ENCODE measurements at regions not wholly inside any gene's neighbourhood (a gene's known extent, or its start where the extent isn't known, plus 50 kb on each side); places are given as distances from the start of the nearest gene placed in this dataset.

DNA sequence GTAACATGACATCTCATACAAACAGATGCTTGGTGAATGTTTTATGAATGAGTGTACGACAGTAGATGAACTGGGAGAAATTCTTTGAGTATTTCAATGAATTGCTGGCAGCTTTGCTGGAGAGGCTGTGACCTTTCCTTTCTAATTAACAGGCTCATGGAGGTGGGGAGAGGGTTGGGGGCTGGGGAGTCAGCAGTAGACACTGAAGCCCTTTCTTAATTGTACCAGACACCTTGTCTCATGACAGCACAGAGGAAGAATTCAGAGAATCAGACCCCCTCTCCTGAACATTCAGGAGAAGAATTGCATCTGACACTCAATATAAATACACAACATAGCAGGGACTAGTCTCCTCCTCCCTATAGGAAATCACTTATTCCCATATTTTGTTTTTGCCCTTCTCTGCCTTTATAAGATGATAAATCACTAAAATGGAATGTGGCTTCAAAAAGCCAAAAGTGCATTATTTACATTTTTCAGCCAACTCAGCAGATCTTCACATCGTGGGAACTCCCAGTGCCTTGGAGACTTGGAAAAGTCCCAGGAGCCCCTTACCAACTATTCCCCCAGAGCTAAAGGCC lies 66.2 kb upstream of the TPM1 start:
- Histone ChIP-seq H3K27ac (replicated peaks) (no peak overlapping the region), H3K27me3 (ENCODE audit: insufficient read depth, poor library complexity, severe bottlenecking) (no peaks in the 10 kb centered on the region), H3K4me3 (replicated peaks; ENCODE audit: insufficient read depth, low read length) (no peak overlapping the region)
- TF ChIP-seq GABPA (IDR thresholded peaks at IDR 0.05; ENCODE audit: low read depth) (no peak), SPI1 (IDR thresholded peaks at IDR 0.05; ENCODE audit: borderline replicate concordance, low read depth) (no peak), POLR2AphosphoS5 (IDR thresholded peaks at IDR 0.05; ENCODE audit: low read depth) (no peak)
- TF ChIP-seq, protein P1, sequence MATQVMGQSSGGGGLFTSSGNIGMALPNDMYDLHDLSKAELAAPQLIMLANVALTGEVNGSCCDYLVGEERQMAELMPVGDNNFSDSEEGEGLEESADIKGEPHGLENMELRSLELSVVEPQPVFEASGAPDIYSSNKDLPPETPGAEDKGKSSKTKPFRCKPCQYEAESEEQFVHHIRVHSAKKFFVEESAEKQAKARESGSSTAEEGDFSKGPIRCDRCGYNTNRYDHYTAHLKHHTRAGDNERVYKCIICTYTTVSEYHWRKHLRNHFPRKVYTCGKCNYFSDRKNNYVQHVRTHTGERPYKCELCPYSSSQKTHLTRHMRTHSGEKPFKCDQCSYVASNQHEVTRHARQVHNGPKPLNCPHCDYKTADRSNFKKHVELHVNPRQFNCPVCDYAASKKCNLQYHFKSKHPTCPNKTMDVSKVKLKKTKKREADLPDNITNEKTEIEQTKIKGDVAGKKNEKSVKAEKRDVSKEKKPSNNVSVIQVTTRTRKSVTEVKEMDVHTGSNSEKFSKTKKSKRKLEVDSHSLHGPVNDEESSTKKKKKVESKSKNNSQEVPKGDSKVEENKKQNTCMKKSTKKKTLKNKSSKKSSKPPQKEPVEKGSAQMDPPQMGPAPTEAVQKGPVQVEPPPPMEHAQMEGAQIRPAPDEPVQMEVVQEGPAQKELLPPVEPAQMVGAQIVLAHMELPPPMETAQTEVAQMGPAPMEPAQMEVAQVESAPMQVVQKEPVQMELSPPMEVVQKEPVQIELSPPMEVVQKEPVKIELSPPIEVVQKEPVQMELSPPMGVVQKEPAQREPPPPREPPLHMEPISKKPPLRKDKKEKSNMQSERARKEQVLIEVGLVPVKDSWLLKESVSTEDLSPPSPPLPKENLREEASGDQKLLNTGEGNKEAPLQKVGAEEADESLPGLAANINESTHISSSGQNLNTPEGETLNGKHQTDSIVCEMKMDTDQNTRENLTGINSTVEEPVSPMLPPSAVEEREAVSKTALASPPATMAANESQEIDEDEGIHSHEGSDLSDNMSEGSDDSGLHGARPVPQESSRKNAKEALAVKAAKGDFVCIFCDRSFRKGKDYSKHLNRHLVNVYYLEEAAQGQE (IDR thresholded peaks at IDR 0.05; ENCODE audit: insufficient replicate concordance, low read depth), result no peak
- TF ChIP-seq, protein P2, sequence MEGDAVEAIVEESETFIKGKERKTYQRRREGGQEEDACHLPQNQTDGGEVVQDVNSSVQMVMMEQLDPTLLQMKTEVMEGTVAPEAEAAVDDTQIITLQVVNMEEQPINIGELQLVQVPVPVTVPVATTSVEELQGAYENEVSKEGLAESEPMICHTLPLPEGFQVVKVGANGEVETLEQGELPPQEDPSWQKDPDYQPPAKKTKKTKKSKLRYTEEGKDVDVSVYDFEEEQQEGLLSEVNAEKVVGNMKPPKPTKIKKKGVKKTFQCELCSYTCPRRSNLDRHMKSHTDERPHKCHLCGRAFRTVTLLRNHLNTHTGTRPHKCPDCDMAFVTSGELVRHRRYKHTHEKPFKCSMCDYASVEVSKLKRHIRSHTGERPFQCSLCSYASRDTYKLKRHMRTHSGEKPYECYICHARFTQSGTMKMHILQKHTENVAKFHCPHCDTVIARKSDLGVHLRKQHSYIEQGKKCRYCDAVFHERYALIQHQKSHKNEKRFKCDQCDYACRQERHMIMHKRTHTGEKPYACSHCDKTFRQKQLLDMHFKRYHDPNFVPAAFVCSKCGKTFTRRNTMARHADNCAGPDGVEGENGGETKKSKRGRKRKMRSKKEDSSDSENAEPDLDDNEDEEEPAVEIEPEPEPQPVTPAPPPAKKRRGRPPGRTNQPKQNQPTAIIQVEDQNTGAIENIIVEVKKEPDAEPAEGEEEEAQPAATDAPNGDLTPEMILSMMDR (IDR thresholded peaks at IDR 0.05; ENCODE audit: insufficient read depth, low read length), result no peak
- no peak for DNase-seq (ENCODE audit: low read depth in 1 of 2, low spot score in 1 of 2)

DNA sequence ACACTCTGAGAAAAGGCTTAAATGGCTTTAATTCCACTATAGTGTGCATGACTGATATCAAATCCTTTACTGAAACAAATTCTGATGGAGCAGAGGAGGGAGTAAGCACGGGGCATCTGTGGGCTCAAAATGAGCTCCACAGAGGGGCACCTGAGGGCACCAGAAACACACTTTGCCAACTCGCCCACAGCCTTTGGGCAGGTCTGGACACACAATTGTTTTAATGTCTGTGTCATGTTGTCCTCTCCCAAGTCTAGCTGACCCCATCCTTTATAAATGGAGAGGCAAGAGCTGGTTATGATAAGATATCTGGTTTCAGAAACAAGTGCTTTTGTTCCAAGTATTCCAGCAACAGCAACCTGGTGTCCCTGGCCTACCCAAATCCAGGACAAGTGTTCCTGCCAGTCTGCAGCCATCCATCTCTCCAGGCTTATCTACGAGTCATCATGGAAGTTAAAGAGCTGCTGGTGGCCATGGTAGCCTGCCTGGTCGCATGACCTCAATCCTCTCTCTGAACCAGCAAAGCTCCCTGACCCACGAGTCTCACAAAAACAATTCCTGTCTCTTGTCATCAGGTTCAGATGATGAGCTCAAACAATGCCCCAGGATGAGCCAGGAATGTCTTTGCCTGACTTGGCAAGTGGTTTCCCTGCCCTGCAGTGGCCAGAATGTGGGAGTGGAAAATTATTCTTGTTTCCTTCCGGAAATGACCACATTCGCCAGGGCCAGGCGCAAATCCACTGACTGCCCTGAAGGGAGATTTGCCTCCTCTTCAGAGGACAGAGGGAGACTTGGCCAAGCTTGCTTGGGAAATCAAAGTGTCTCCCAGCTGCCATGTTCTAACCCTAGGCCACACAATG lies 64.4 kb upstream of the TPM1 start:
- no peak overlapping the region for H3K27ac ChIP-seq (replicated peaks)
- no peaks in the 10 kb centered on the region for H3K27me3 ChIP-seq (ENCODE audit: insufficient read depth, poor library complexity, severe bottlenecking)
- DNase-seq (ENCODE audit: low read depth in 1 of 2, low spot score in 1 of 2), result no peak
- no peak overlapping the region for H3K4me3 ChIP-seq (replicated peaks; ENCODE audit: insufficient read depth, low read length)
- no peak for TF ChIP-seq SPI1 (IDR thresholded peaks at IDR 0.05; ENCODE audit: borderline replicate concordance, low read depth)
- no peak for TF ChIP-seq GABPA (IDR thresholded peaks at IDR 0.05; ENCODE audit: low read depth)
- TF ChIP-seq POLR2AphosphoS5 (IDR thresholded peaks at IDR 0.05; ENCODE audit: low read depth), result no peak
- TF ChIP-seq, protein P1 (IDR thresholded peaks at IDR 0.05; ENCODE audit: insufficient replicate concordance, low read depth), result no peak
- TF ChIP-seq, protein P2 (IDR thresholded peaks at IDR 0.05; ENCODE audit: insufficient read depth, low read length), result no peak

DNA sequence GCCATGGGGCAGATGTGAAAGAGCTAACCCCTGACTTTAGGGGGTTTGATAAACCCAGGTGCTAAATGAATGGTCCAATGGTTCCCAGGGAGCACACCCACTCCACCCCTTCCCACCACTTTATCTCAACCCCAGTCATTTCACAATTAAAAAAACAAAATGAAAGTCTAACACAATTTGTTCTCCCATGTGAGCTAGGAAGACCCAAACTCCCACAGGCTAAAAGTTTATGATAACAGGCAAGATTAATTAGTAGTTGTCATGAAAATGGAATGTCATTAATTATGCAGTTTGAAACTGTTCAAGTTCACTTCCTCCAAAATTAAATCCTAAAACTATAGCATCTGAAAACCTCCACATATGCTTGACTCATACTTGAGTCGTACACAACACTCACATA lies 63.3 kb upstream of the TPM1 start:
- Histone ChIP-seq H3K27me3 (ENCODE audit: insufficient read depth, poor library complexity, severe bottlenecking) (no peaks in the 10 kb centered on the region), H3K4me3 (replicated peaks; ENCODE audit: insufficient read depth, low read length) (no peak overlapping the region), H3K27ac (replicated peaks) (no peak overlapping the region)
- no peak for DNase-seq (ENCODE audit: low read depth in 1 of 2, low spot score in 1 of 2)
- no peak for TF ChIP-seq GABPA (IDR thresholded peaks at IDR 0.05; ENCODE audit: low read depth)
- TF ChIP-seq, protein P2 (IDR thresholded peaks at IDR 0.05; ENCODE audit: insufficient read depth, low read length), result no peak
